COLO829 (cell line): ENCODE measurements at regions not wholly inside any gene's neighbourhood (a gene's known extent, or its start where the extent isn't known, plus 50 kb on each side); places are given as distances from the start of the nearest gene placed in this dataset.
"Not testable (repeated sequence)": the region's sequence is repeated elsewhere in the genome, so short reads cannot be mapped to it uniquely, and the experiment has no call there.

Source experiments
- DNase-seq: peaks from one replicate; pipeline ENCODE4 v3.0.0; 2012; ENCODE audit warnings: low spot score

- DNase-seq: no peak
Measured at GRCh38 chr15:66964111-66964738, 101.2 kb upstream of the SMAD3 start.

- no peak for DNase-seq
Measured at GRCh38 chr15:66964791-66965190, 100.6 kb upstream of the SMAD3 start.

GRCh38 chr15:66965201-66965900, 100.1 kb upstream of the SMAD3 start:
- DNase-seq: no peak

GRCh38 chr15:66966256-66966655, 99.1 kb upstream of the SMAD3 start:
- no peak for DNase-seq

GRCh38 chr15:66968806-66969596, 96.4 kb upstream of the SMAD3 start:
- DNase-seq: no peak

GRCh38 chr15:66974131-66974530, 91.3 kb upstream of the SMAD3 start:
- not testable (repeated sequence) for DNase-seq

GRCh38 chr15:66976106-66976640, 89.2 kb upstream of the SMAD3 start:
- not testable (repeated sequence) for DNase-seq

- not testable (repeated sequence) for DNase-seq
Measured at GRCh38 chr15:66980326-66980725, 85.1 kb upstream of the SMAD3 start.

- no peak for DNase-seq
Measured at GRCh38 chr15:66981771-66982170, 83.6 kb upstream of the SMAD3 start.

- no peak for DNase-seq
Measured at GRCh38 chr15:66982250-66982649, 83.2 kb upstream of the SMAD3 start.

GRCh38 chr15:66982816-66983215, 82.6 kb upstream of the SMAD3 start:
- no peak for DNase-seq

- DNase-seq: no peak
Measured at GRCh38 chr15:66985653-66986052, 79.7 kb upstream of the SMAD3 start.

- DNase-seq: no peak
Measured at GRCh38 chr15:66986951-66987350, 78.5 kb upstream of the SMAD3 start.

- no peak for DNase-seq
Measured at GRCh38 chr15:66993090-66993489, 72.3 kb upstream of the SMAD3 start.

GRCh38 chr15:66993874-66994696, 71.3 kb upstream of the SMAD3 start:
- DNase-seq: no peak

- no peak for DNase-seq
Measured at GRCh38 chr15:66994927-66995656, 70.3 kb upstream of the SMAD3 start.

- no peak for DNase-seq
Measured at GRCh38 chr15:66996094-66996493, 69.3 kb upstream of the SMAD3 start.

GRCh38 chr15:66997212-66997611, 68.2 kb upstream of the SMAD3 start:
- DNase-seq: no peak

GRCh38 chr15:66998234-66998633, 67.2 kb upstream of the SMAD3 start:
- DNase-seq: not testable (repeated sequence)

- DNase-seq: peak; percentile 35
Measured at GRCh38 chr15:66999046-66999968, 66.1 kb upstream of the SMAD3 start.
